Heart left ventricle (tissue), 13 donors: ENCODE measurements at regions not wholly inside any gene's neighbourhood (a gene's known extent, or its start where the extent isn't known, plus 50 kb on each side); places are given as distances from the start of the nearest gene placed in this dataset.

Experiments
- POLR2A ChIP-seq, 2 donors: fragments of 450-650 bp; IDR thresholded peaks; one replicate each; pipeline ENCODE4 v1.6.1; 2017; ENCODE audit warnings: antibody characterized with exemption in 2 of 2, mild to moderate bottlenecking in 2 of 2, moderate library complexity in 2 of 2
- TF ChIP-seq, protein P1 (sequence below), 12 donors: fragments of 200-600 bp; sonication (generic) in 4 of 12; IDR thresholded peaks; one replicate each; pipeline versions ENCODE4 v1.5.0 to v1.8.0; 2018 to 2022; ENCODE audit warnings: antibody characterized with exemption in 12 of 12, mild to moderate bottlenecking in 5 of 12
- donor health status: ischemic (EF 13 %, LVEDD 7.1; RV severe dilation, severe dysfunction).
- donor health status: DM: no; HTN: yes; CAD: no.
- donor health status: DM: no; HTN: no; CAD: no.
- donor health status: ischemic (EF 25% LVEDD 6.9; RV normal size, moderate dysfunction).
- donor health status: ischemic (EF 25% LVEDD 5.7; RV mildly dilated, moderate dysfunction).
- donor health status: ischemic (EF 35%, LVEDD 5.7; RV mildly dilated, moderate dysfunction).
- donor health status: nonischemic (EF 11% LVEDD 7.7; RV severe dilation, severe dysfunction).
- donor health status: DM: yes; HTN: yes; CAD: no.
- donor health status: PGD.
- donor health status: ischemic (EF 29% LVEDD 5.4; RV normal size, mild dysfunction).
- donor health status: nonischemic (EF 23%, LVEDD 6.1; RV moderate dilation, normal function).

DNA sequence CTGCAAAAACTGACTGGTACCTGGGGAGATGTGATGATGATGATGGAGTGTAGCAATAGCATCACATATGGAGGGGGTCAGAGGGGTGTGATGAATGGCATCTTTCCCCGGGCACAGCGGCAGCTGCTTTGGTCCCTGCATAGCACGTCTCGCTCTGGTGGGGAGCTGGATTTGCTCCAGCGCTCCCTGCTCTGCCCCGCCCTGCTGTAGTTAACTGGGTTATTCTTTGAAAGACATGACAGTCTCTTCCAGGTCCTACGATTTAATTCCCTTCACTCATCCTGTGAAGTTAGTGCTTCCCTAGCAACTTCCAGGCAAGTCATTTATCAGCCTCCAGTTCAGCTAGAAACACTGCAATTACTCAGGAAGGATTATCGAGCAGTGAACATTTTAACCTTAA lies 463.1 kb downstream of the TSN start:
- TF ChIP-seq, protein P1, sequence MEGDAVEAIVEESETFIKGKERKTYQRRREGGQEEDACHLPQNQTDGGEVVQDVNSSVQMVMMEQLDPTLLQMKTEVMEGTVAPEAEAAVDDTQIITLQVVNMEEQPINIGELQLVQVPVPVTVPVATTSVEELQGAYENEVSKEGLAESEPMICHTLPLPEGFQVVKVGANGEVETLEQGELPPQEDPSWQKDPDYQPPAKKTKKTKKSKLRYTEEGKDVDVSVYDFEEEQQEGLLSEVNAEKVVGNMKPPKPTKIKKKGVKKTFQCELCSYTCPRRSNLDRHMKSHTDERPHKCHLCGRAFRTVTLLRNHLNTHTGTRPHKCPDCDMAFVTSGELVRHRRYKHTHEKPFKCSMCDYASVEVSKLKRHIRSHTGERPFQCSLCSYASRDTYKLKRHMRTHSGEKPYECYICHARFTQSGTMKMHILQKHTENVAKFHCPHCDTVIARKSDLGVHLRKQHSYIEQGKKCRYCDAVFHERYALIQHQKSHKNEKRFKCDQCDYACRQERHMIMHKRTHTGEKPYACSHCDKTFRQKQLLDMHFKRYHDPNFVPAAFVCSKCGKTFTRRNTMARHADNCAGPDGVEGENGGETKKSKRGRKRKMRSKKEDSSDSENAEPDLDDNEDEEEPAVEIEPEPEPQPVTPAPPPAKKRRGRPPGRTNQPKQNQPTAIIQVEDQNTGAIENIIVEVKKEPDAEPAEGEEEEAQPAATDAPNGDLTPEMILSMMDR (IDR thresholded peaks at IDR 0.05) = no peak
- no peak for TF ChIP-seq POLR2A (IDR thresholded peaks at IDR 0.05)
